BE2C (cell line): ENCODE measurements at regions not wholly inside any gene's neighbourhood (a gene's known extent, or its start where the extent isn't known, plus 50 kb on each side); places are given as distances from the start of the nearest gene placed in this dataset.
"Not testable (repeated sequence)": the region's sequence is repeated elsewhere in the genome, so short reads cannot be mapped to it uniquely, and the experiment has no call there.

ENCODE experiments used
- DNase-seq: peaks from one replicate; pipeline ENCODE4 v3.0.0-alpha.2; 2020
- H3K27me3 ChIP-seq: fragments of 250-450 bp; sonication (Bioruptor Pico); 2 replicates; pipeline ENCODE4 v1.5.1; 2020; ENCODE audit warnings: mild to moderate bottlenecking
- H3K36me3 ChIP-seq: fragments of 250-450 bp; sonication (Bioruptor Pico); 2 replicates; pipeline ENCODE4 v1.5.1; 2020; ENCODE audit warnings: mild to moderate bottlenecking
- H3K4me1 ChIP-seq: fragments of 250-450 bp; sonication (Bioruptor Pico); 2 replicates; pipeline ENCODE4 v1.5.1; 2020
- H3K4me3 ChIP-seq: 2 replicates; pipeline ENCODE4 v1.5.1; 2011; ENCODE audit warnings: low read depth, low read length
- H3K9me3 ChIP-seq: fragments of 250-450 bp; sonication (Bioruptor Pico); 2 replicates; pipeline ENCODE4 v1.5.1; 2020
- CTCF ChIP-seq: IDR thresholded peaks from 2 replicates; pipeline ENCODE4 v1.5.1; 2012; ENCODE audit warnings: mild to moderate bottlenecking, low read depth, low read length

- Histone ChIP-seq H3K9me3 (no peaks in the 10 kb centered on the region), H3K4me3 (no peak overlapping the region), H3K27me3 (no peaks in the 10 kb centered on the region), H3K4me1 (peaks cover 8% of the 10 kb centered on the region), H3K36me3 (no peaks in the 10 kb centered on the region)
- no peak for TF ChIP-seq CTCF
- no peak for DNase-seq
Observed at GRCh38 chr13:87953381-87953780, 282.2 kb downstream of the SLITRK5 start.

GRCh38 chr13:87954091-87954490, 282.9 kb downstream of the SLITRK5 start:
- no peak overlapping the region for H3K4me3 ChIP-seq
- DNase-seq: no peak
- peaks cover 8% of the 10 kb centered on the region for H3K4me1 ChIP-seq
- TF ChIP-seq CTCF: no peak
- no peaks in the 10 kb centered on the region for H3K36me3 ChIP-seq
- H3K9me3 ChIP-seq: no peaks in the 10 kb centered on the region
- H3K27me3 ChIP-seq: no peaks in the 10 kb centered on the region

GRCh38 chr13:87961546-87961945, 290.4 kb downstream of the SLITRK5 start:
- no peak for TF ChIP-seq CTCF
- DNase-seq: no peak
- Histone ChIP-seq H3K4me3 (no peak overlapping the region), H3K36me3 (no peaks in the 10 kb centered on the region), H3K9me3 (no peaks in the 10 kb centered on the region), H3K4me1 (no peaks in the 10 kb centered on the region), H3K27me3 (no peaks in the 10 kb centered on the region)

DNA sequence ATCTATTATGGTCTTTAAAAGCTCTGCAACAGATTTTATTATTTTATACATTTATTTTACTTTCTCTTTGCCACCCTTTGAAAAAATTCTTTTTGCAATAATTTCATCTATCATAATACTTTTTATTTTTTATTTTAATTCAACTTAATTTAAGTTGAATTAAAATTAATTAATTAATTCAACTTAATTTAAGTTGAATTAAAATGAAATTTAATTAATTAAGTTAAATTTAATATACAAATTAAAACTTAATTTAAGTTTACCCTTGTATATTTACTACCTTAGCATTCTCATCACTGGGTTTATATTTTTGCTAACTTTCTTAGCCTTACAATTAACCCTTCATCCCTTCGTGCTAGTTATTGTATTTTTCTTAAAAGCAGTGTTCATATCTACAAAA, 301.4 kb downstream of the SLITRK5 start:
- Histone ChIP-seq H3K4me1 (no peaks in the 10 kb centered on the region), H3K36me3 (no peaks in the 10 kb centered on the region), H3K27me3 (no peaks in the 10 kb centered on the region), H3K9me3 (no peaks in the 10 kb centered on the region), H3K4me3 (no peak overlapping the region)
- no peak for DNase-seq
- no peak for TF ChIP-seq CTCF

DNA sequence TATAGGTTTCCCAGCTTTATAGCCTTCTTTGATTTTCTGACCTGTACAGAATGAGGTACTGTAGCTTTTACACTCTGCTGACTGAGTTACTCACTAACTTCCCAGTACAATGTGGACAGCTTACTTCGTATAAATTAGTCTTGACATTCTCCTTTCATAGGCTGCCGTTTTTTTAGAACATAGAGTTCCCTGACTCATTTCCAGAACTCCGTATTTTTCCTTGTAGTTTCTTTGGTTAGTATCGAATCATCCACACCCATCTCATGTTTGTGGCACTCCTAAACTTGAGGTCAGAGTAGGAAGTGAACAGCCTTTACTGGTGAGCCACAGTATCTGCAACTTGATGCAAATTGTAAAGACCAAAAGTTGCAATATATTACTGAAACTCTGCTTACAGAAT, 303.9 kb downstream of the SLITRK5 start:
- DNase-seq: no peak
- no peak for TF ChIP-seq CTCF
- Histone ChIP-seq H3K27me3 (no peaks in the 10 kb centered on the region), H3K9me3 (no peaks in the 10 kb centered on the region), H3K4me3 (no peak overlapping the region), H3K4me1 (no peaks in the 10 kb centered on the region), H3K36me3 (no peaks in the 10 kb centered on the region)

- DNase-seq, H3K4me3 ChIP-seq, H3K27me3 ChIP-seq, H3K36me3 ChIP-seq, H3K9me3 ChIP-seq, H3K4me1 ChIP-seq: not testable (repeated sequence)
Observed at GRCh38 chr13:87976650-87977049, 305.5 kb downstream of the SLITRK5 start.

GRCh38 chr13:87981416-87981815, 310.2 kb downstream of the SLITRK5 start:
- Histone ChIP-seq H3K9me3 (no peaks in the 10 kb centered on the region; the same call in 1 of the 2 replicates), H3K27me3 (no peaks in the 10 kb centered on the region), H3K4me1 (0 out of 2 replicates have a peak, but pooled peaks cover 3% of the 10 kb centered on the region), H3K4me3 (no peak overlapping the region), H3K36me3 (no peaks in the 10 kb centered on the region)
- no peak for DNase-seq
- no peak for TF ChIP-seq CTCF
